ENCODE measurements at regions not wholly inside any gene's neighbourhood (a gene's known extent, or its start where the extent isn't known, plus 50 kb on each side); places are given as distances from the start of the nearest gene placed in this dataset.
"Not testable (repeated sequence)": the region's sequence is repeated elsewhere in the genome, so short reads cannot be mapped to it uniquely, and the experiment has no call there.

GRCh38 chr6:167735084-167735950, 91.4 kb upstream of the AFDN start:
- DNase-seq (ENCODE audit: low read depth): no peak

DNA sequence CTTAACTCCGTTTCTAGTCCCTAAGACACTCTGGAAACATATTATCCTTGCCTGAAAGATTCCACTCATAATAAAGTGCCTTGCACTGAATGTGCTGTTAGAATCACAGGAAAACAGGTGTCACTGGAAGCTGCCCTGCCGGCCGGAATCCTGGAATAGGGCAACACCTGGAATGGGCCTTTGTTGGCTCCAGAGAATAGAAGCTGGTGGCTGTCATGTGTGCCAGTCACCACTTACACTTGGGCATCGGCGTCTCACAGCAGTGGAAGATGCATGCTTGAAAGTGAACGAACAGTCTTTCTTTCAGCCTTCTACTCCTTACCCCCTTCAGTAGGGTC, 90.8 kb upstream of the AFDN start:
- DNase-seq (ENCODE audit: low read depth): no peak

GRCh38 chr6:167736486-167737204, 90.1 kb upstream of the AFDN start:
- no peak for DNase-seq (ENCODE audit: low read depth)

GRCh38 chr6:167737205-167737830, 89.4 kb upstream of the AFDN start:
- DNase-seq (ENCODE audit: low read depth): no peak

DNA sequence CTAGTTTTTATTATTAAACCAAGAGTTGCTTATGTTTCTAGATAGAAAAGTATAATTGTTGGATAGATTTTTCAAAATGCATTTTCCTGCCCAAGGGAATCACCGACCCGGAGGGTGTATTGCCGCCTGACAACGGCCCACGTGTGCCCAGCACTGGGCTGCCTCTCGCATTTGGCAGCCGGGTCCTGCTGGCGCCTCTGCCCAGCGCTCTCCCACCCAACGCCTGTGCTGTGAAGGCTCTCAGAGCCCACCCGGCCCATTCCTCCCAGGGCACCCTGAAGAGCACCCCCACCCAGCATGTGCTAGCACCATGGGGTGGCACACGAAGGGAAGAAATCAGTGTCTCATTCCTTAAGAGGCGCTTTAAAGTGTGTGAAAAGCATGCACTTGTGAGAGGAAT, 88.3 kb upstream of the AFDN start:
- DNase-seq (ENCODE audit: low read depth): no peak

DNA sequence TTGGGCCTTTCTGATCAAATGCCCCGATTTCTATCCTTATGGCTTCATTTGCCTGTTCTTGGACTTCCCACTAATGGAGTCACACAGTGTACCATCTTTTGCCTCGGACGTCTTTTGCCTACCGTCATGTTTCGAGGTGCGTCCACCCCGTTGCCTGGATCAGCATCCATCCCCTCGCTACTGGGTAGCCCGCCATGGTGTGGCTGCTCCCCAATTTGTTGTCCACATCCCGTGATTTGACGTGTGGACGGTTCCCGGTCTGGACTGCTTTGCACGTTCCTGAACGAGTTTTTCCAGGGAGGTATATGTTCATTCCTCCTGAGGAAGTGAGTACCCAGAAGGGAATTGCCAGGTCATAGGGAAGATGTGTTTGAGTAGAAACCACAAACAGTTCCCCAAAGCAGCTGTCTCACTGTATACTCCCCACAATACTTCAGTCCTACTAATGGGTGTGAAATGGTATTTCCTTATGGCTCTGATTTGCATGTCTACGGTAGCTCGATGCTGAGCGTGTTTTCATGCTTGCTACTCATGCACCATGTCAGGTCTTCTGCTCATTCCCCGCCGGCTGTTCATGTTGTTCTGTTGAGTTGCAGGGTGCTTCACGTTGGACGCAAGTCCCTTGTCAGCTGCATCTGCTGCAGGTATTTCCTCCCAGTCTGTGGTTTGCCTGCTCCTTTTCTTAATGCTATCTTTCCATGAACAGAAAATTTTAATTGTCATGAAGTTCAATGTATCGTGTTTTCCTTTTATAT, 86.8 kb upstream of the AFDN start:
- DNase-seq (ENCODE audit: low read depth): no peak

DNA sequence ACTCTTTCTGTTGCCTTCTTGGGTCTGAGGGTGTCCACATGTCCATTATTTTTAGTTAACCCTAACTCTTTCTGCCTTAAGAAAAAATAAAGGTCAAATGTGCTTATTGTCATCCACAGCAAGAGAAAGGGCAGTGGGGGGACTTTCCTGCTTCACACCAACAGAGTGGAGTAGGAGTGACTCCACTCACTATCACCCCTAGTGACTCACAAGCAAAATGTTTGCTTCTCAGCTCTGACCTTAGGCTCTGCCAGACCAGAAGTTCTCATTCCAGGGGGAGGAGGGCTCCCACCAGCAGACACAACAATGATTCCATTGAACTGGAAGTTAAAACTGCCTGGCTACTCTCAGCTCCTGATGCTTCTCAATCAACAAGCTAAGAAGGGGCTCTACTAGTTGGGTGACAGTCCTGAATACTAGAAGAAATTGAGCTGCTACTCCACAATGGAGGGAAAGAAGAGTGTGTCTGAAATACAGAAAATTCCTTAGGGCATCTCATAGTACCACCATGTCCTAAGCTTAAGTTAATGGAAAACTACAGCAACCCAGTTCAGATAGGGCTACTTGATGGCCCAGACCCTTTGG, 83.9 kb upstream of the AFDN start:
- DNase-seq (ENCODE audit: low read depth): no peak

- no peak for DNase-seq (ENCODE audit: low read depth)
Observed at GRCh38 chr6:167744681-167745669, 81.7 kb upstream of the AFDN start.

DNA sequence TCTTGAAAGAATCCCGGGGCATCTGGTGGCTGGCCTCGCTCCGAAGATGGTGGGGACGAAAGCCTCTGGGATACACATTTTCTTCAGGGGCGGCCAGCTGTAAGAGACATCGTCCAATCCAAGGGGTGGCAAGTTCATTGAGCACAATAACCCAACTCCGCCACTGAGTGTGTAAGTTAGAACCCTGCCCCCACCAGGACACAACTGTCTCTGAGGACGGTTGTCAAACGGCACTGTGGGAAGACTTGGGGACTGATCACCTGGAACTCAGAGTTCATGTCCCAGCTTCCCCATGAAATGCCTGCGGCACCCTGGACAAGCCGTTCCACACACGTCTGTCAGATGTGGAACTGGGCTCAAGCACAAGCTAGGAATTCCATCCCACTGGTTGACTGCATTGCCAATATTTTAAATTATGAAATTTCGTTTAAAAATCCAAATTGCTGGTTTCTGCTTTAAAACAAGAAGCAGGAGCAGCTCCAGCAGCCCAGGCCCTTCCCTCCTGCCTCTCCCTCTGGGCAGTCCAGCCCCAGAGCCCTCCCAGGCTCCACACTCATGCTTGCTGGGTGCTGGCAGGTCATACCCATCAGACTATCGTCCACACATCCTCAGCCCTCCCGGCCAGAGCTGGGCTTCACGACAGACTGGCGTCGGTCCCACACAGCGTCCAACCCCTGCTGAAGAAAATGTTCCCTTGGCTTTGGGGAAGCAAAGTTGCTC, 80.9 kb upstream of the AFDN start:
- DNase-seq (ENCODE audit: low read depth): no peak

GRCh38 chr6:167746390-167746907, 80.3 kb upstream of the AFDN start:
- DNase-seq (ENCODE audit: low read depth): no peak

- DNase-seq (ENCODE audit: low read depth): no peak
Observed at GRCh38 chr6:167746975-167747374, 79.7 kb upstream of the AFDN start.

- DNase-seq (ENCODE audit: low read depth): no peak
Observed at GRCh38 chr6:167747645-167748044, 79.1 kb upstream of the AFDN start.

DNA sequence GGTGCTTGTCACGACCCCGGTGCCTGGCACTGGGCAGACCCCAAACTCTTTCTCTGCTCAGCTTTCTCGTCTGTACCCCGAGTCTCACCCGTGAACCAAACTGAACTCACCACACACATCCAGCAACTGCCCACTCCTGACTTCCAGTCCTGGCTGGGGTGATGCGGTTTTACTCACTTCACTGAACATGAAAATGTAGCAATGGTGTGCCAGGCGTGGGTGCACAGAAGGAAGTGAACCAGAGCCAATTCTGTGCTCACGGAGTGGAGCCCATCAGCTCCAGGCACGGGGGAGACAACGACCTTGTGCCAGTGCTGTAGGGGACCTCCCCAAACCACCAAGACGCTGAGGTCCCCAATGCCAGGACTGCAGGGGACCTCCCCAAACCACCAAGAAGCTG, 78.7 kb upstream of the AFDN start:
- DNase-seq (ENCODE audit: low read depth): no peak

- no peak for DNase-seq (ENCODE audit: low read depth)
Observed at GRCh38 chr6:167748458-167749379, 78.0 kb upstream of the AFDN start.

DNA sequence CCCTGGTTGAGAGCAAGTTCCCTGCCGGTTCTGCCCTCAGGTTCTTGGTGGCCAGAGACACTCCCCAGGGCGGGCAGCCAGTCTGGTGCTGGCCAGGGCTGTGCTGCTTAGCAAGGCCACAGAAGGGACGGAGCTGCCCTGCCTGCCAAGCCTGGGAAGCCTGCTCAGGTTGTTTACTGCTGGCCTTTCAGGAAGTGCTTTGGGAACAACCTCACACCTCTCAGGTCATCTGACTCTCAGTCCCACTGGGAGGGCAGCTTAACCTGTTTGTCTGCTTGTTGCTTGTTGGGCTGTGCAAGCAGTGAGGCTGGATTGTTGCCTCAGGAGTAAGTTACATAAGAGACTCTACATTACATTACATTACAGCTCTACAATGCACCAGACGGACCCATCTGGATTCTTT, 75.8 kb upstream of the AFDN start:
- DNase-seq (ENCODE audit: low read depth): no peak

- no peak for DNase-seq (ENCODE audit: low read depth)
Observed at GRCh38 chr6:167751579-167752115, 75.1 kb upstream of the AFDN start.

- DNase-seq (ENCODE audit: low read depth): not testable (repeated sequence)
Observed at GRCh38 chr6:167753281-167753680, 73.4 kb upstream of the AFDN start.

DNA sequence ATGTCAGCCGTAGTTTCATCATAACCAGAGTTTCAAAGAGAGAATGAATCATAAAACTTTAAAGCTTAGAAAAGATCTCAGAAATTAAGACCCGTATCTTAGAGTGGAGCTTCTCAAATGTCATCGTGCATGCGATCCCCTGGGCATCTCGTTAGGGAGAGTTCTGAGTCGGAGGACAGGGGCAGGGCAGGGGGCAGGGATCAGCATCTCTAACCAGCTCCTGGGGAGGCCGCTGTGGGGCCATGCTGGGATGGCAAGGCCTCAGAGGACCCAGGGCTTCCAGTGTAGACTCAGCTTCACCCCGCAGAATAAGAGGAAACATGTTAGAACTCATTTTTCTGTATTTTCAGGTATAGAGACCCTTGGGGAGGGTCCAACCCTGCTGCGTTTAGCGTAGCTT, 72.0 kb upstream of the AFDN start:
- no peak for DNase-seq (ENCODE audit: low read depth)

Measured in stimulated activated CD8-positive, alpha-beta memory T cell treated with anti-CD3 and anti-CD28 coated beads, Interleukin-15, amount 100 ng/mL, for 24 hours (primary cell).